GM18519 (cell line): ENCODE measurements at regions not wholly inside any gene's neighbourhood (a gene's known extent, or its start where the extent isn't known, plus 50 kb on each side); places are given as distances from the start of the nearest gene placed in this dataset.
"Not testable (repeated sequence)": the region's sequence is repeated elsewhere in the genome, so short reads cannot be mapped to it uniquely, and the experiment has no call there.

ENCODE experiments used
- ATAC-seq: cut with Tn5 transposase; IDR thresholded peaks from one replicate; pipeline ENCODE4 v1.9.1; 2021; ENCODE audit warnings: mild to moderate bottlenecking, moderate library complexity; ENCODE audit not compliant: unreplicated experiment, low FRiP score

- no peak for ATAC-seq
These were observed 115.1 kb downstream of the CYP26B1 start for GRCh38 chr2:72032481-72033041.

- ATAC-seq, result no peak
These were observed 116.1 kb downstream of the CYP26B1 start for GRCh38 chr2:72031346-72032110.

DNA sequence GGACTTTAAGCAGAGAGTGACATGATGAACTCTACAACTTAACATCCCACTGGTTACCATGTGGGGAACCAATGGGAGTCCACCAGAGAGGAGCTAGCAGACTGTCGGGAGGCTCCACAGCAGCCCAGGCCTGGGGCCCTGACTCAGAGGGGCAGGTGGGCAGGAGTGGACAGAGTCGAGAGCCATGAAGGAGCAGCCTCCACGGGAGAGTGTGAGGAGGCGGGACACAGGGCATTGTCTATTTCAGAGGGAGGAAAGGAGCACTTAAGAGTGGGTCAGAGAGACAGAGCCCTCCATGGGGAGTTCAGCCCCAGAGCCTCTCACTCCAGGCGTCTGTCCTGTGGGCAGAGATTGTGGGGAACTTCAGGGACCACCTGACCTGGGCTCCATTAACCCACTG is 118.7 kb downstream of the CYP26B1 start:
- ATAC-seq, result no peak

GRCh38 chr2:72028351-72028995 is 119.2 kb downstream of the CYP26B1 start:
- no peak for ATAC-seq

GRCh38 chr2:72027426-72028161 is 120.1 kb downstream of the CYP26B1 start:
- ATAC-seq, result no peak

GRCh38 chr2:72026819-72027425 is 120.7 kb downstream of the CYP26B1 start:
- no peak for ATAC-seq

- no peak for ATAC-seq
These were observed 123.0 kb downstream of the CYP26B1 start for GRCh38 chr2:72024451-72025175.

- no peak for ATAC-seq
These were observed 123.8 kb downstream of the CYP26B1 start for GRCh38 chr2:72023678-72024390.

DNA sequence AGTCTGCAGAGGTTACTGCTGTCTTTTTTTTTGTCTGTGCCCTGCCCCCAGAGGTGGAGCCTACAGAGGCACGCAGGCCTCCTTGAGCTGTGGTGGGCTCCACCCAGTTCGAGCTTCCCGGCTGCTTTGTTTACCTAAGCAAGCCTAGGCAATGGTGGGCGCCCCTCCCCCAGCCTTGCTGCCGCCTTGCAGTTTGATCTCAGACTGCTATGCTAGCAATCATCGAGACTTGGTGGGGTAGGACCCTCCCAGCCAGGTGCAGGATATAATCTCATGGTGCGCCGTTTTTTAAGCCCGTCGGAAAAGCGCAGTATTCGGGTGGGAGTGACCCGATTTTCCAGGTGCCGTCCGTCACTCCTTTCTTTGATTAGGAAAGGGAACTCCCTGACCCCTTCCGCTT is 126.3 kb downstream of the CYP26B1 start:
- ATAC-seq, result not testable (repeated sequence)

GRCh38 chr2:72015266-72015665 is 132.4 kb downstream of the CYP26B1 start:
- ATAC-seq, result no peak

- no peak for ATAC-seq
These were observed 132.8 kb downstream of the CYP26B1 start for GRCh38 chr2:72014831-72015230.

GRCh38 chr2:72013726-72014125 is 133.9 kb downstream of the CYP26B1 start:
- ATAC-seq, result no peak

DNA sequence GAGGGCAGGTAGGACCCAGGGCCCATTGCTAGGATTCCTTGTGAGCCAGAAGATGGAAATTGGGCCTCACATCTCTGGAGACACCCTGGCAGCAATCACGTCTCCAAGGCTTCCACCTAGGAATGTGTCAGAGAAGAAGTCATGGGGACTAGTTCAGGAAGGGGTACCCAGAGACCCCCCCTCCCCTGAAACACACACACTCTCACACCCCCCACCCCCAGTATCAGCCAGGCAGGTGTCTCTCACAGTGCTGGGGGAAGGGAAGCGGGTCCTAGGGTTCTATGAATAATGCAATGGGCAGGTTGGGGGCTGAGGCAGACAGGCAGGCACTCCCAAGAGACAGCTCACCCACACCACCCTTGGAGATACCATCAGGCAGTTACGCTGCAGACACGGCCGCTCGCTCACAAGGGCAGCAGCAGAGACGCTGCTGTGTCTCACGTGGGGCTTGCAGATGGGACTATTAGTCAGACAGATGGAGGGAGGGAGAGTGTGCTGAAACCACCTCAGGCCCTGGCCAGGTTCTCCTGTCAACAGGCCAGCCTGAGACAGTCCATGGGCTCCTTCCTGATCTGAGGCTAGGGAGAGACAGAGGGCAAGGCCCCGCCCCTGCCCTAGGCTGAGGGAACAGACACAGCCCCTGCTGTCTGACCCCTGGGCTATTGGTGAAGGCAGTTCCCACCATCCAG is 134.6 kb downstream of the CYP26B1 start:
- ATAC-seq, result no peak

DNA sequence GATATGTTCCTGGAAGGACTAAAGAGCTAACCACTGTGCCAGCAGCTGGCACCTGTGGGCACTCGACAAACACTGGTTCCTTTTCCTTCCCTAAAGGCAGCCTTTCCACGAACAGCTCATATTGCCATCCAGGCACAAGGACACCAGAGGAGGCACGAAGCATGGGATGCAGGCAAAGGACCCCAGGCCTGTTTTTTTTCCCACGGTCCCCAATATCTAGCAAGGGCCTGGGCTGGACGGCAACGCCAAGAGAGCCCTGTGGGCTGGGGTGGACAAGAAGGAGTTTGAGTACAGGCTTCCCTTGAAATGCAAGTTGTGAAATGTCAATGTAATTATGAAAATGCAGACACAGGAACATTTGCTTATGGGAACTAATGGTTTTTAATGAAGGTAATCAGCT is 135.9 kb downstream of the CYP26B1 start:
- ATAC-seq, result no peak

DNA sequence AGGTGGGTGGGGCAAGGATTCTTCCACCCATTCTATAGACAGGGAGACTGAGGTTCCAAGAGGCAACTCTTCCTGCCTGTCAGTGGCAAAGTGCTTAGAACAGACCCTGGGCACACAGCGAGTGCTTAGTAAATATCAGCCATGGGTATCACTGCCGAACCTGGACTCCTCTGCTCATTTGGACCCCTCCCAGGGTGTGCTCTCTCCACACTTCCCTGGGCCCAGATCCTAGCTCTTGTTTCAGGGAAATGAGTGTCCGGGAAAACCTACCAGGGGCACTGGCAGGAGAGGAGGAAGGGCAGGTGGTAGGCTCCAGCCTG is 136.3 kb downstream of the CYP26B1 start:
- ATAC-seq, result no peak

DNA sequence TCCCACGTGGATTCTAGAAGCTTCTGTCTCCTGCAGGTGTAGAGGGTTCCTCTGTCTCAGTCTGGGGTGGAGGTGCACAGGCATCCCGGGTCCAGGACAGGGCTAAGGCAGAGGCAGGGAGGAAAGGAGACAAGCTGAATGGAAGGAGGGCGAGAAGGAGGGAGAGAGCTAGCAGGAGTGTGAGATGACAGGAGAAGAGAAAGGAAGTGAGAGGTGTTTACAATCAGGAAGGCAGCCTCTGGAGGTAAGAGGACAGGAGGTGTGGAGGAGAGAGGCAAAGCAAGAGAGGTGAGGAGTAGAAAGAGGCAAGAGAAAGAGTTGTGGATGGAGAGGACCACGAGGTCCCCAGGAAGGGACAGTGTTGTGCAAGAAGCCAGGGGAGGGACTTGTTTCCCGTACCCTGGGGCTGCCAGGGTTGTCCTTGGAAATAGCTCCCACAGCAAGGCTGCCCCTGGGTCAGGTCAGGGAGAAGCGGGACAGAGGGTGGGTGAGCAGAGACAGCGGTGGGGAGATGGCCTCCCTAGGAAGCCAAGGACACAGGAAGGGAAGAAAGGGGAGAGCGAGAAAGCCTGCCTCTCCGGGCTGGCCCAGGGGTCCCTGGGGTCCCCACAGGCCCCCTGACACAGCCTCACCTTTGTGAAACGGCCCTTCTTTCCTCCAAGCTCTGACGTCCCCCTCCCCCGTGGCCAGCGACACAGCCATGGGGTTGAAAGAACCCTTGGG is 136.9 kb downstream of the CYP26B1 start:
- no peak for ATAC-seq

DNA sequence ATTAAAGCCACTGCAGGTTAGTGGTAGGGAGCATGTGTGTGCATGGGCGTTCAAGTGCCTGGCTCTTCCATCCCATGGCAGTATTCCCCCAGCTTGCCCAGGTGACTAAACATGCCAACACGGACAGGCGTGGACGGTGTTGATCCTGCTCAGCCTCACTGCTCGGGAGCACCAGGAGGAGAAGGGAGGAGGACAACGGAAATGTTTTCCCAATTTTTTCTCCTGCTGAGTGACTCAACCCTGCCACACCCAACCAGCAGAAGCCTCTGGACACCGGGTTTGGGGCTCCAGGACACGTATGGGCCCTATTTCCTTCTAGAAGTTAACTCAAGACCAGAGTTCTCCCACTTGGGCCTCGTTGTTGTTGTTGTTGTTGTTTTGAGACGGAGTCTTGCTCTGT is 139.1 kb downstream of the CYP26B1 start:
- ATAC-seq, result no peak

- ATAC-seq, result no peak
These were observed 140.3 kb downstream of the CYP26B1 start for GRCh38 chr2:72007402-72007801.
